Body of pancreas (tissue), 4 donors: ENCODE measurements at regions not wholly inside any gene's neighbourhood (a gene's known extent, or its start where the extent isn't known, plus 50 kb on each side); places are given as distances from the start of the nearest gene placed in this dataset.

ENCODE experiments used
- CTCF ChIP-seq, 7 experiments: fragments of 450-650 bp in 4 of 7; fragments of 200-600 bp in 3 of 7; sonication (generic) in 3 of 7; IDR thresholded peaks; one replicate each; pipeline ENCODE4 v1.5.1; 2016 to 2019; ENCODE audit warnings: antibody characterized with exemption in 7 of 7
- POLR2A ChIP-seq, 3 donors: fragments of 450-650 bp; IDR thresholded peaks; one replicate each; pipeline ENCODE4 v1.6.1; 2016; ENCODE audit warnings: antibody characterized with exemption in 3 of 3, mild to moderate bottlenecking in 2 of 3

- TF ChIP-seq CTCF (IDR thresholded peaks at IDR 0.05), result no peak
- TF ChIP-seq POLR2A (IDR thresholded peaks at IDR 0.05), result no peak
These were observed 519.1 kb upstream of the EYS start for GRCh38 chr6:66226109-66226508.
